CD1c-positive myeloid dendritic cell (primary cell): ENCODE measurements at regions not wholly inside any gene's neighbourhood (a gene's known extent, or its start where the extent isn't known, plus 50 kb on each side); places are given as distances from the start of the nearest gene placed in this dataset.

ENCODE experiments used
- DNase-seq: peaks from one replicate; pipeline ENCODE4 v3.0.0-alpha.2; 2016; ENCODE audit errors: extremely low spot score

GRCh38 chr4:157885811-157886210 lies 287.0 kb downstream of the GASK1B start:
- no peak for DNase-seq

GRCh38 chr4:157882901-157883300 lies 289.9 kb downstream of the GASK1B start:
- DNase-seq = no peak

- DNase-seq = no peak
Measured at GRCh38 chr4:157880761-157881160, 292.1 kb downstream of the GASK1B start.

- no peak for DNase-seq
Measured at GRCh38 chr4:157854819-157855218, 318.0 kb downstream of the GASK1B start.

- no peak for DNase-seq
Measured at GRCh38 chr4:157840648-157841047, 332.2 kb downstream of the GASK1B start.

- no peak for DNase-seq
Measured at GRCh38 chr4:157840034-157840433, 332.8 kb downstream of the GASK1B start.

- no peak for DNase-seq
Measured at GRCh38 chr4:157838366-157838765, 334.5 kb downstream of the GASK1B start.

- no peak for DNase-seq
Measured at GRCh38 chr4:157837071-157837703, 335.6 kb downstream of the GASK1B start.

GRCh38 chr4:157832596-157832995 lies 340.2 kb downstream of the GASK1B start:
- no peak for DNase-seq

GRCh38 chr4:157824021-157824420 lies 348.8 kb downstream of the GASK1B start:
- DNase-seq = no peak

- DNase-seq = no peak
Measured at GRCh38 chr4:157821814-157822213, 351.0 kb downstream of the GASK1B start.

GRCh38 chr4:157819693-157820464 lies 352.9 kb downstream of the GASK1B start:
- DNase-seq = no peak

GRCh38 chr4:157818946-157819692 lies 353.7 kb downstream of the GASK1B start:
- no peak for DNase-seq

- no peak for DNase-seq
Measured at GRCh38 chr4:157810137-157810774, 362.6 kb downstream of the GASK1B start.

GRCh38 chr4:157808796-157809383 lies 363.9 kb downstream of the GASK1B start:
- DNase-seq = no peak

GRCh38 chr4:157806184-157806583 lies 366.6 kb downstream of the GASK1B start:
- DNase-seq = no peak

- DNase-seq = no peak
Measured at GRCh38 chr4:157804986-157805385, 367.8 kb downstream of the GASK1B start.

GRCh38 chr4:157803845-157804521 lies 368.8 kb downstream of the GASK1B start:
- DNase-seq = no peak

- DNase-seq = no peak
Measured at GRCh38 chr4:157803421-157803820, 369.4 kb downstream of the GASK1B start.

GRCh38 chr4:157795495-157795894 lies 377.3 kb downstream of the GASK1B start:
- no peak for DNase-seq

GRCh38 chr4:157792716-157793115 lies 380.1 kb downstream of the GASK1B start:
- DNase-seq = no peak
